Ascending aorta (tissue), 2 donors: ENCODE measurements at regions not wholly inside any gene's neighbourhood (a gene's known extent, or its start where the extent isn't known, plus 50 kb on each side); places are given as distances from the start of the nearest gene placed in this dataset.
A peak's percentile ranks its signal among the peaks of the same experiment; 100 is the strongest.

Experiments used
- DNase-seq, 2 donors: peaks; one replicate each; pipeline ENCODE4 v3.0.0-alpha.2; 2019; ENCODE audit warnings: low spot score in 2 of 2
- H3K27ac ChIP-seq, 2 donors: fragments of 200-600 bp; sonication (generic); one replicate each; pipeline ENCODE4 v1.5.1; 2016 to 2017; ENCODE audit warnings: mild to moderate bottlenecking in 1 of 2
- H3K27me3 ChIP-seq: fragments of 200-600 bp; sonication (generic); one replicate; pipeline ENCODE4 v1.5.1; 2017
- H3K36me3 ChIP-seq, 2 donors: fragments of 200-600 bp; sonication (generic); one replicate each; pipeline ENCODE4 v1.5.1; 2016
- H3K4me1 ChIP-seq, 2 donors: fragments of 200-600 bp; sonication (generic); one replicate each; pipeline ENCODE4 v1.5.1; 2016 to 2017; ENCODE audit warnings: mild to moderate bottlenecking in 1 of 2
- H3K4me3 ChIP-seq, 2 donors: fragments of 200-600 bp; sonication (generic); one replicate each; pipeline ENCODE4 v1.5.1; 2016 to 2017; ENCODE audit warnings: mild to moderate bottlenecking in 1 of 2
- H3K9me3 ChIP-seq, 2 donors: fragments of 200-600 bp; sonication (generic); one replicate each; pipeline ENCODE4 v1.5.1; 2016
- intact Hi-C: fragments of 100-400 bp; cut with DNase I; formaldehyde crosslinking; loops from one replicate; pipeline ENCODE4 v1.15.1; 2023
- TF ChIP-seq, protein P1 (sequence below), 3 experiments: fragments of 200-600 bp in 2 of 3; fragments of 450-650 bp in 1 of 3; sonication (generic) in 2 of 3; IDR thresholded peaks; one replicate each; pipeline ENCODE4 v1.5.1; 2016 to 2019; ENCODE audit warnings: antibody characterized with exemption in 3 of 3, mild to moderate bottlenecking in 1 of 3, moderate library complexity in 1 of 3

GRCh38 chr14:82388488-82388887 is 854.8 kb upstream of the SEL1L start:
- H3K4me3 ChIP-seq: no peak overlapping the region
- H3K27ac ChIP-seq: peak overlapping the region; percentile 84 to 94
- peaks cover 0 to 10% of the 10 kb centered on the region in 2 donors for H3K4me1 ChIP-seq
- intact Hi-C loops: loop anchor here (5.0 to 10.0 kb wide), 2 partner anchors 384 to 856 kb away; partner anchors contain the start of gene SEL1L
- H3K36me3 ChIP-seq: no peaks in the 10 kb centered on the region
- H3K9me3 ChIP-seq: no peaks in the 10 kb centered on the region
- DNase-seq: no peak
- TF ChIP-seq, protein P1, sequence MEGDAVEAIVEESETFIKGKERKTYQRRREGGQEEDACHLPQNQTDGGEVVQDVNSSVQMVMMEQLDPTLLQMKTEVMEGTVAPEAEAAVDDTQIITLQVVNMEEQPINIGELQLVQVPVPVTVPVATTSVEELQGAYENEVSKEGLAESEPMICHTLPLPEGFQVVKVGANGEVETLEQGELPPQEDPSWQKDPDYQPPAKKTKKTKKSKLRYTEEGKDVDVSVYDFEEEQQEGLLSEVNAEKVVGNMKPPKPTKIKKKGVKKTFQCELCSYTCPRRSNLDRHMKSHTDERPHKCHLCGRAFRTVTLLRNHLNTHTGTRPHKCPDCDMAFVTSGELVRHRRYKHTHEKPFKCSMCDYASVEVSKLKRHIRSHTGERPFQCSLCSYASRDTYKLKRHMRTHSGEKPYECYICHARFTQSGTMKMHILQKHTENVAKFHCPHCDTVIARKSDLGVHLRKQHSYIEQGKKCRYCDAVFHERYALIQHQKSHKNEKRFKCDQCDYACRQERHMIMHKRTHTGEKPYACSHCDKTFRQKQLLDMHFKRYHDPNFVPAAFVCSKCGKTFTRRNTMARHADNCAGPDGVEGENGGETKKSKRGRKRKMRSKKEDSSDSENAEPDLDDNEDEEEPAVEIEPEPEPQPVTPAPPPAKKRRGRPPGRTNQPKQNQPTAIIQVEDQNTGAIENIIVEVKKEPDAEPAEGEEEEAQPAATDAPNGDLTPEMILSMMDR (IDR thresholded peaks at IDR 0.05): no peak
- no peaks in the 10 kb centered on the region for H3K27me3 ChIP-seq

DNA sequence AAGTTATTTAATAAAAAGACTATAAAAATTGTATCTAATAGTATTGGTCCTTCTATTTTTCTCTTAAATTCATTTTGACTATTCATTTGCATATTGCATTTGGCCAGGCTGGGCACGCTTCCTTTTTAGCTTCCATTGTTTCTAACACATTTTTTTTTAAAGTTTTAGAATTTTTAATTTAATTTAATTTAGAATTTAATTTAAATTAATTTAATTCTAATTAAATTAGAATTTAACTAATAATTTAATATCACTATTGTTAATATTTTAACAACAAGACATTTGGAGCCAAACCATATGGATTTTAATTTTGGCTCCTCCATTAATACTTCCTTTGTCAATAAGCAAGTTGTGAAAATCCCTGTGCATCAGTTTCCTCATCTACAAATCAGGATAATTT is 856.9 kb upstream of the SEL1L start:
- Histone ChIP-seq H3K36me3 (no peaks in the 10 kb centered on the region), H3K27me3 (no peaks in the 10 kb centered on the region), H3K4me3 (no peak overlapping the region), H3K9me3 (no peaks in the 10 kb centered on the region), H3K27ac (no peak overlapping the region), H3K4me1 (peaks cover 0 to 10% of the 10 kb centered on the region in 2 donors)
- TF ChIP-seq, protein P1 (IDR thresholded peaks at IDR 0.05): no peak
- no peak for DNase-seq
- intact Hi-C loops: no loop called here

GRCh38 chr14:82394916-82395315 is 861.3 kb upstream of the SEL1L start:
- Histone ChIP-seq H3K9me3 (no peaks in the 10 kb centered on the region), H3K4me3 (no peak overlapping the region), H3K27ac (no peak overlapping the region), H3K36me3 (no peaks in the 10 kb centered on the region), H3K4me1 (peaks cover 0 to 3% of the 10 kb centered on the region in 2 donors), H3K27me3 (no peaks in the 10 kb centered on the region)
- intact Hi-C loops: no loop called here
- TF ChIP-seq, protein P1 (IDR thresholded peaks at IDR 0.05): no peak
- DNase-seq: no peak

DNA sequence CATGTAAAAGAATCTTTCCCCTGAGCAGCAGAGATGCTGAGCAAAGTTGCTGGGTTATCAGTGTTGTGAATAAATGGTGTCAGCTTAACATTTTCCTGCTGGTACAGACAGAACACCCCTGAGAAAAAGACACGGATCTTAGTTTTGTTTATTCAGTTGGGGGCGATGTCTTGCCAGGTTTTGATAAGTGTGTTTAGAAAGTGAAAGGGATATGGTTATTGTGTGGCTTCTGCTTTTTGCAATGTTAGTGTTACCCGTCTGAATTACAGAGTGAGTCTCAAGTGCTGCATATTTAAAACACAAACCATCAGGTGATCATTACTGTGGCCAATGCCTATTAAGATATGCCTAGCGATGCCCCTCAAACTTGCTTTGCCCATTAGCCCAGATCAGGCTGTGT is 864.6 kb upstream of the SEL1L start:
- H3K4me3 ChIP-seq: peak overlapping the region in 1 of 2 donors; percentile 21

GRCh38 chr14:82403987-82404386 is 870.3 kb upstream of the SEL1L start:
- TF ChIP-seq, protein P1 (IDR thresholded peaks at IDR 0.05): no peak
- no peaks in the 10 kb centered on the region for H3K36me3 ChIP-seq
- DNase-seq: no peak
- H3K27ac ChIP-seq: no peak overlapping the region
- H3K4me3 ChIP-seq: no peak overlapping the region
- H3K9me3 ChIP-seq: no peaks in the 10 kb centered on the region
- intact Hi-C loops: no loop called here
- no peaks in the 10 kb centered on the region for H3K27me3 ChIP-seq
- H3K4me1 ChIP-seq: no peaks in the 10 kb centered on the region

More for the DNA sequence above, 864.6 kb upstream of the SEL1L start:
- Histone ChIP-seq H3K9me3 (no peaks in the 10 kb centered on the region), H3K27ac (peak overlapping the region in 1 of 2 donors; percentile 23), H3K27me3 (no peaks in the 10 kb centered on the region), H3K4me1 (peaks cover 0 to 3% of the 10 kb centered on the region in 2 donors), H3K36me3 (no peaks in the 10 kb centered on the region)
- TF ChIP-seq, protein P1 (IDR thresholded peaks at IDR 0.05): no peak
- intact Hi-C loops: no loop called here
- no peak for DNase-seq

DNA sequence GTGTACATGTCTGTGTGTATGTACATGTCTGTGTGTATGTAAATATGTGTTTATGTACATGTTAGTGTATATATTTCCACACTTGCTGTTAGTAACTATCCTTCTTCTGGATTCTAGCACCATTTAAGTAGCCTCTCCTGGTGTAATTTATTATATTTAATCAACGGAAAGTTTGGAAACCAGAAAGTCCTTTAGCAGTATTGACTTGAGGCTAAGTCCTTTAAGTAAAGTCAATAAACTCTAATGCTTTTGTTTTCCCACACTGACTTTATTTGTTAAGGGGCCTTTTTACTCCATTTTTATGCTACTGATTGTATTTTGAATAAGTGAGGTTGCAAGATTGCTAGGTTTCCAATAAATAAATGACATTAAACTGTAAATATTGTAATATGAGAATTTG is 876.4 kb upstream of the SEL1L start:
- intact Hi-C loops: no loop called here
- no peaks in the 10 kb centered on the region for H3K27me3 ChIP-seq

More for the DNA sequence above, 876.4 kb upstream of the SEL1L start:
- Histone ChIP-seq H3K4me1 (no peaks in the 10 kb centered on the region), H3K27ac (no peak overlapping the region), H3K9me3 (no peaks in the 10 kb centered on the region), H3K4me3 (no peak overlapping the region), H3K36me3 (no peaks in the 10 kb centered on the region)
- TF ChIP-seq, protein P1 (IDR thresholded peaks at IDR 0.05): no peak
- no peak for DNase-seq
